ENCODE measurements at regions not wholly inside any gene's neighbourhood (a gene's known extent, or its start where the extent isn't known, plus 50 kb on each side); places are given as distances from the start of the nearest gene placed in this dataset.

GRCh38 chr15:26197060-26197459 is 333.9 kb upstream of the ATP10A start:
- TF ChIP-seq, protein P1, sequence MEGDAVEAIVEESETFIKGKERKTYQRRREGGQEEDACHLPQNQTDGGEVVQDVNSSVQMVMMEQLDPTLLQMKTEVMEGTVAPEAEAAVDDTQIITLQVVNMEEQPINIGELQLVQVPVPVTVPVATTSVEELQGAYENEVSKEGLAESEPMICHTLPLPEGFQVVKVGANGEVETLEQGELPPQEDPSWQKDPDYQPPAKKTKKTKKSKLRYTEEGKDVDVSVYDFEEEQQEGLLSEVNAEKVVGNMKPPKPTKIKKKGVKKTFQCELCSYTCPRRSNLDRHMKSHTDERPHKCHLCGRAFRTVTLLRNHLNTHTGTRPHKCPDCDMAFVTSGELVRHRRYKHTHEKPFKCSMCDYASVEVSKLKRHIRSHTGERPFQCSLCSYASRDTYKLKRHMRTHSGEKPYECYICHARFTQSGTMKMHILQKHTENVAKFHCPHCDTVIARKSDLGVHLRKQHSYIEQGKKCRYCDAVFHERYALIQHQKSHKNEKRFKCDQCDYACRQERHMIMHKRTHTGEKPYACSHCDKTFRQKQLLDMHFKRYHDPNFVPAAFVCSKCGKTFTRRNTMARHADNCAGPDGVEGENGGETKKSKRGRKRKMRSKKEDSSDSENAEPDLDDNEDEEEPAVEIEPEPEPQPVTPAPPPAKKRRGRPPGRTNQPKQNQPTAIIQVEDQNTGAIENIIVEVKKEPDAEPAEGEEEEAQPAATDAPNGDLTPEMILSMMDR (IDR thresholded peaks at IDR 0.05): no peak
- TF ChIP-seq POLR2A (IDR thresholded peaks at IDR 0.05): no peak

Data from body of pancreas (tissue), 4 donors.